Breast epithelium (tissue), 4 donors: ENCODE measurements at regions not wholly inside any gene's neighbourhood (a gene's known extent, or its start where the extent isn't known, plus 50 kb on each side); places are given as distances from the start of the nearest gene placed in this dataset.

Source experiments
- DNase-seq, 2 donors: peaks; one replicate each; pipeline ENCODE4 v3.0.0-alpha.2; 2019; ENCODE audit warnings: low spot score in 2 of 2
- H3K27ac ChIP-seq, 2 donors: fragments of 200-600 bp; sonication (generic) in 1 of 2; one replicate each; pipeline ENCODE4 v1.5.1; 2016 to 2019; ENCODE audit warnings: mild to moderate bottlenecking in 1 of 2
- H3K27me3 ChIP-seq, 2 donors: fragments of 200-600 bp; sonication (generic) in 1 of 2; one replicate each; pipeline versions ENCODE4 v1.5.1 to v1.6.0; 2017 to 2019; ENCODE audit warnings: control low read depth in 1 of 2, mild to moderate bottlenecking in 1 of 2
- H3K36me3 ChIP-seq: fragments of 200-600 bp; one replicate; pipeline ENCODE4 v1.5.1; 2019
- H3K4me1 ChIP-seq, 2 donors: fragments of 200-600 bp; sonication (generic); one replicate each; pipeline ENCODE4 v1.5.1; 2016 to 2019; ENCODE audit warnings: control low read depth in 1 of 2
- H3K4me3 ChIP-seq, 3 donors: fragments of 200-600 bp; sonication (generic); 1 replicate in 2 of 3; 2 replicates in 1 of 3; pipeline ENCODE4 v1.5.1; 2016 to 2019; ENCODE audit warnings: mild to moderate bottlenecking in 3 of 3, moderate library complexity in 2 of 3
- H3K9me3 ChIP-seq, 2 donors: fragments of 200-600 bp; sonication (generic) in 1 of 2; one replicate each; pipeline ENCODE4 v1.5.1; 2016 to 2019; ENCODE audit warnings: control low read depth in 1 of 2
- CTCF ChIP-seq, 3 donors: fragments of 450-650 bp; IDR thresholded peaks; one replicate each; pipeline ENCODE4 v1.5.1; 2016 to 2017; ENCODE audit warnings: antibody characterized with exemption in 3 of 3, mild to moderate bottlenecking in 3 of 3, moderate library complexity in 3 of 3
- POLR2A ChIP-seq: fragments of 450-650 bp; IDR thresholded peaks from one replicate; pipeline ENCODE4 v1.6.1; 2016; ENCODE audit warnings: antibody characterized with exemption, mild to moderate bottlenecking, moderate library complexity
- POLR2AphosphoS5 ChIP-seq, 3 donors: sonication (generic); formaldehyde crosslinking; IDR thresholded peaks; one replicate each; pipeline ENCODE4 v1.6.1; 2017; ENCODE audit warnings: antibody characterized with exemption in 3 of 3
- intact Hi-C: fragments of 100-400 bp; cut with DNase I; formaldehyde crosslinking; loops from one replicate; pipeline ENCODE4 v1.15.1; 2023; ENCODE audit warnings: low total_unique reads

GRCh38 chr2:180405520-180405919, 398.4 kb upstream of the CWC22 start:
- no peaks in the 10 kb centered on the region for H3K27me3 ChIP-seq
- no peaks in the 10 kb centered on the region for H3K36me3 ChIP-seq
- no peaks in the 10 kb centered on the region for H3K9me3 ChIP-seq
- no peaks in the 10 kb centered on the region for H3K4me1 ChIP-seq
- no peak overlapping the region for H3K4me3 ChIP-seq
- intact Hi-C loops = no loop called here
- H3K27ac ChIP-seq = no peak overlapping the region
- DNase-seq = no peak
- TF ChIP-seq POLR2A = no peak
- TF ChIP-seq CTCF (IDR thresholded peaks at IDR 0.05) = no peak
- TF ChIP-seq POLR2AphosphoS5 (IDR thresholded peaks at IDR 0.05) = no peak

GRCh38 chr2:180394305-180394704, 387.2 kb upstream of the CWC22 start:
- no peaks in the 10 kb centered on the region for H3K27me3 ChIP-seq
- no peak overlapping the region for H3K27ac ChIP-seq
- no peaks in the 10 kb centered on the region for H3K36me3 ChIP-seq
- H3K4me1 ChIP-seq = no peaks in the 10 kb centered on the region
- no peak for DNase-seq
- H3K9me3 ChIP-seq = peaks cover 0 to 5% of the 10 kb centered on the region in 2 donors
- TF ChIP-seq POLR2AphosphoS5 (IDR thresholded peaks at IDR 0.05) = no peak
- TF ChIP-seq CTCF (IDR thresholded peaks at IDR 0.05) = no peak
- TF ChIP-seq POLR2A = no peak
- intact Hi-C loops = no loop called here
- no peak overlapping the region for H3K4me3 ChIP-seq

- no peaks in the 10 kb centered on the region for H3K27me3 ChIP-seq
- intact Hi-C loops = no loop called here
- no peak for DNase-seq
Measured at GRCh38 chr2:180385601-180386201, 378.6 kb upstream of the CWC22 start.

GRCh38 chr2:180376066-180376465, 369.0 kb upstream of the CWC22 start:
- Histone ChIP-seq H3K27me3 (no peaks in the 10 kb centered on the region), H3K36me3 (no peaks in the 10 kb centered on the region), H3K4me3 (no peak overlapping the region), H3K9me3 (peaks cover 0 to 3% of the 10 kb centered on the region in 2 donors), H3K4me1 (no peaks in the 10 kb centered on the region), H3K27ac (no peak overlapping the region)
- intact Hi-C loops = no loop called here
- no peak for TF ChIP-seq CTCF (IDR thresholded peaks at IDR 0.05)
- TF ChIP-seq POLR2AphosphoS5 (IDR thresholded peaks at IDR 0.05) = no peak
- TF ChIP-seq POLR2A = no peak
- DNase-seq = no peak

More at GRCh38 chr2:180385601-180386201, 378.6 kb upstream of the CWC22 start:
- no peak for TF ChIP-seq POLR2AphosphoS5 (IDR thresholded peaks at IDR 0.05)
- no peak for TF ChIP-seq POLR2A
- no peak for TF ChIP-seq CTCF (IDR thresholded peaks at IDR 0.05)
- H3K4me3 ChIP-seq = no peak overlapping the region
- peaks cover 0 to under 1% of the 10 kb centered on the region in 2 donors for H3K9me3 ChIP-seq
- no peaks in the 10 kb centered on the region for H3K36me3 ChIP-seq
- H3K4me1 ChIP-seq = no peaks in the 10 kb centered on the region
- no peak overlapping the region for H3K27ac ChIP-seq

GRCh38 chr2:180374502-180375281, 367.6 kb upstream of the CWC22 start:
- H3K9me3 ChIP-seq = no peaks in the 10 kb centered on the region
- H3K4me3 ChIP-seq = no peak overlapping the region
- H3K4me1 ChIP-seq = no peaks in the 10 kb centered on the region
- no peaks in the 10 kb centered on the region for H3K27me3 ChIP-seq
- no peak for DNase-seq
- no peak overlapping the region for H3K27ac ChIP-seq
- no peaks in the 10 kb centered on the region for H3K36me3 ChIP-seq
- intact Hi-C loops = no loop called here
- no peak for TF ChIP-seq POLR2AphosphoS5 (IDR thresholded peaks at IDR 0.05)
- no peak for TF ChIP-seq POLR2A
- TF ChIP-seq CTCF (IDR thresholded peaks at IDR 0.05) = no peak
